Umbilical cord (tissue), 1 donor: ENCODE measurements at regions not wholly inside any gene's neighbourhood (a gene's known extent, or its start where the extent isn't known, plus 50 kb on each side); places are given as distances from the start of the nearest gene placed in this dataset.
"Not testable (repeated sequence)": the region's sequence is repeated elsewhere in the genome, so short reads cannot be mapped to it uniquely, and the experiment has no call there.

Experiments used
- DNase-seq: peaks from one replicate; pipeline ENCODE4 v3.0.0-alpha.2; 2015; ENCODE audit warnings: low spot score

GRCh38 chr1:213417225-213417820 is 366.3 kb downstream of the RPS6KC1 start:
- DNase-seq: no peak

- no peak for DNase-seq
These were observed 366.8 kb downstream of the RPS6KC1 start for GRCh38 chr1:213417846-213418245.

GRCh38 chr1:213418268-213419071 is 367.4 kb downstream of the RPS6KC1 start:
- no peak for DNase-seq

- DNase-seq: no peak
These were observed 368.5 kb downstream of the RPS6KC1 start for GRCh38 chr1:213419401-213420030.

- not testable (repeated sequence) for DNase-seq
These were observed 370.1 kb downstream of the RPS6KC1 start for GRCh38 chr1:213421178-213421577.

DNA sequence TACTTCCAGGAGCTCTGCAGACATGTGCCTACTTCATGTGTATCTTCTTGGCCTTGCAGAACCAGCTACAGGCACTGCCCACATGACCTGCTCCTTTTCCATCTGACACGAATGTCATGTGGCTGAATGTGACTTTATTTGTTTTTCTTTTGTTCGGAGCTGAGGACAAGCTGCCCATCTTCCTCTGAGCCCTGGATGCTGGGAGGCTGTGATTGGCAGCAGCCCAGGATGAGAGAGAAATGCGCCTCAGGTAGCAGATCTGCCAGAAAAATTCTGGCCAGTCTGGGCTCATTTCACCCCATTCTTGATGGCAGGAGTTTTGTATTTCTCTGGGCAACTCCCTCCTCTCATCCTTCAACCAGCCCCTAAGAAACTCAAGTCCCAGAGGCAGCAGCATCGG is 372.0 kb downstream of the RPS6KC1 start:
- DNase-seq: no peak

GRCh38 chr1:213423605-213424004 is 372.6 kb downstream of the RPS6KC1 start:
- no peak for DNase-seq

DNA sequence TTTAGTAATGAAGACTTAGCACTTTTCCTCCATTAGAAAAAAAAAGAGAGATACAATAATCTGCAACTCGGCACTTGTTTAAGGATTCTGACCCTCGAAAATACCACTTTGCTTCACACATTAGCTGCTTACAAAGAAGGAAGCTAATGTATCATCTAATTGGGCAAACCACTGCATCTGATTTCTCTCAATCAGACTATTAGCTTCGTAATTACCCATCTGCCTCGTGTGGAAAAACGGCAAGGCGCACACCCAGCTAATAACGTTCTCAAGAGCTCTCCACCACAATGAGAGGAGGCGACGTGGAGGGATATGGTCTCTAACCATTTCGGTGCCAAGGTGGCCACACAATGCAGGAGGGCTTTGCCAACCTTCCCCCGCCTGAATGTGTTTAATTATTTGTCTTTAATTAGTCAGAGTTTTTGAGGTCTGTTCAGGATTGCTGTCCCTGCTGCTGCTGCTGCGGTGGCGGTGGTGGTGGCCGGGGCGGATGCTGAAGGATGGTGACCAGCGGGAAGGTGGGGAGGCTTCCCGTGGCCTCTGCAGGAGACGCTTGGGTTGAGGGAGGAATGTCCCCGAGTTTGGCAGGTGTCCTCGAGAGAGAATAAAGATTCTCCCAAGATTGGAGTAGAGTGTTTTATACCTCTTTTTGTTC is 374.5 kb downstream of the RPS6KC1 start:
- no peak for DNase-seq

DNA sequence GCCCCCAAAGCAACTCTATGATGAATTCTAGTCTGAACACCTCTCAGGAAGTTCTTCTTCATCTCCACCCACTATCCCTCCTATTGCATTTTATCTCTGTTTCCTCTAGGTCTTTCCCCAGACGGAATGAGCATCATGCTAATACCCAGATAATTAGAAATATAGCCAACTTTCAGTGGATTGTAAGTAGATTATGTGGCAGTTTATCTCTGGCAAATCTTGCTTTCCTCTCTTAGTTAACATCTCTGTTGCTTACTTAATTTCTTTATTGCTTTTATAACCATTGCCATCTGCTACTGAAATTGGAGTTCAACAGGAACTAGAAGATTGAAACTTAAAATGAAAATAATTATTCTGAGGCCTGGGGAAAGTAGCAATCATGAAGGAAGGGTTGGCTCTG is 378.6 kb downstream of the RPS6KC1 start:
- no peak for DNase-seq

- no peak for DNase-seq
These were observed 384.7 kb downstream of the RPS6KC1 start for GRCh38 chr1:213435715-213436114.

DNA sequence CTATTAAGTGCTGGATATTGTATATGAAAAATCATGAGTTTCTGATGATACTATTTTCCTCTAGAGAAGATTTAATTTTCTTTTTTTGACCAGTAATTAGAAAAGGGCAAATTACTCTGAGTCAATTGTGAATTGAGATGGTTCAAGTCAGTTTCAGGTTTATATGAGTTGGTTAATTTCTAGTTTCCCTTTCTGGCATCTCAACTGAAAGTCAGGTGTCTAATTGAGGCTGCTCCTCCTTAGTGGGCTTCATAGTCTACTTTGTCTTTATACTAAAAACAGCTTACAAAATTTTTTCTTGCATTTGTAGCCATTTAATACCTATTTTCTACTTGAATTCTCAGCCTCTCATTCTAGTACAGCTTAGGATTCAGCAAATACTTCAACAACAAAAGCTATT is 387.3 kb downstream of the RPS6KC1 start:
- no peak for DNase-seq

- DNase-seq: no peak
These were observed 388.7 kb downstream of the RPS6KC1 start for GRCh38 chr1:213439703-213440102.

DNA sequence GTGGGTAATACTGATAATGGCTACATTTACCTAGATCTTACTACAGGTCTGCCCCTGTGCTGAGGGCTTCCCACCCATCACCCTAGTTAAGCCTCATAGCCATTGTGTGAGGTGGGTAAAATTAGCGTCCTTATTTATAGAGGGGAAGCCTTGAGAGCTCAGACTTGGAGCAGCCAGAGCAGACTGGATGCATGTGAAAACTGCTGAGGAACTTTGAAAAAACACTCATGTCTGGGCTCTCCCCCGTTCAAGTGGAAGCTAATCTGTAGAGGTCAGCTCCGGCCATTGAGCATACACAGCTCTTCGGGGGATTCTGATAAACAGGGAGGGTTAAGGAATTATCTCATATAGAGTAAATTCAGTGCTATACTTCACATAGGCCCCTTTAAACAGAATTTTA is 389.7 kb downstream of the RPS6KC1 start:
- DNase-seq: no peak

DNA sequence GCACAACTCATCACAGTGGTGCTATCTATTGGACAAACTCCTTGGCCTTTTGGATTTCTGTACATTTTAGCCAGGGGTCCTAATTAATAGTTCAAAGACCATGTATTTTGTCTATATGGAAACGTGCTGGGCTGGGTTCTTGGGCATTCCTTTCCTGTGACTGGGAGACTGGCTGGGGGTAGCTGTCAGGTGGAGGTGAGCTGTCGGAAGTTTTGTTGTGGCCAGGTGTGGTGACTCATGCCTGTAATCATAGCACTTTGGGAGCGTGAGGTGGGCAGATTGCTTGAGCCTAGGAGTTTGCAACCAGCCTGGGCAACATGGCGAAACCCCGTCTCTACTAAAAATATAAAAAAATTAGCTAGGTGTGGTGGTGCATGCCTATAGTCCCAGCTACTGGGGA is 392.4 kb downstream of the RPS6KC1 start:
- no peak for DNase-seq

DNA sequence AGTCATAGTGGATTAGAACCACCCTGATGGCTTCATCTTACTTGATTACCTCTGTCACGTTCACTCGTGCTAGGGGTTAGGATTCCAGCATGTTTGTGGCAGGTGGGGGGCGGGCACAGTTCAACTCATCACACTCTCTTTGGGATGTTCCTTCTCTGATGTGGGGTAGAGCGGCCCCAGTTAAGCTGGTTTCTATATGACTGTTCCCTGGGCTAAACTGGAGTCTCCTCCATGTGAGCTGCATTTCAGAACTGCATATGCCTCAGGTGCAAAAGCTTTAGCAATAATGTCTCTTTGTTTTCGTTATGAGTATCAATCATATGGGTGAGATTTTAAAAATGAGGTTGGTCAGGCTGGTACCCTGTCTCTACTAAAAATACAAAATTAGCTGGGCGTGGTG is 393.2 kb downstream of the RPS6KC1 start:
- DNase-seq: no peak

- DNase-seq: no peak
These were observed 395.5 kb downstream of the RPS6KC1 start for GRCh38 chr1:213446496-213446895.

GRCh38 chr1:213448360-213448759 is 397.3 kb downstream of the RPS6KC1 start:
- no peak for DNase-seq

DNA sequence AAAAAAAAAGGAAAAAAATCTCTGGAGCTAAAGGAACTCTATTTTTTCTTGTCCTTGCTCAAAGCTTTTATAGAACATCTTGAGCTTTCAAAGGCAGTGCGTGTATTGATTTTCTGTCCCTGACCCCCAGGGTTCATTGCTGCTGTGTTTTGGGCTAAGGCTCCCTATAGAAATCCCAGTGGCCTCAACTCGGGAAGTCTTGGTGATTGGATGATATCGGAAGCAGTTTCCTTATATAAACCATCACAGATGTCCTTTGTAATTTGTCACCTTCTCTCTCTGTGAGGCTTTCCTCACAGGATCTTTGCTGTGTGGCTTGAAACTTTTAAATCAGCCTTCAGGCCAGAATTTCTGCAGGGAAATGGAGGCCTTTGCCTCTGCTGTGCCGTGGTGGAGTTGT is 397.7 kb downstream of the RPS6KC1 start:
- DNase-seq: no peak

DNA sequence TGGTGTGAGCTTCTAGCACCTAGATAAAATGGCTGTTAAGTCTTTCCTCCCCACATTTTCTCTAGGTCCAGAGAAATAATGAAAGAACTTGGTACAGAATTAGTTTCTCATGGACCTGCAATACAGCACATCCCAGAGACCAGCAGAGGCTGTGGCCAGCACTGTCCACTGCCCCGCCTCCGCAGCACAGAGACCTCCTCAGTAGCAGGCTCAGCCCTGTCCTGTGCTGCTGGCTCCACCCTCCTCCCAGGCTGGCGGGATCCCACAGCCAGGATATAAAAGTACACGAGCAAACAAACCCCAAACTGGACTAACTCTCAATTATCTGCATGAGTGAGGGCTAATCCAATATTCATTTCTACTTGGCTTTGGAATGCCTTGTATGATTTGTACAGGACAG is 401.5 kb downstream of the RPS6KC1 start:
- DNase-seq: no peak

DNA sequence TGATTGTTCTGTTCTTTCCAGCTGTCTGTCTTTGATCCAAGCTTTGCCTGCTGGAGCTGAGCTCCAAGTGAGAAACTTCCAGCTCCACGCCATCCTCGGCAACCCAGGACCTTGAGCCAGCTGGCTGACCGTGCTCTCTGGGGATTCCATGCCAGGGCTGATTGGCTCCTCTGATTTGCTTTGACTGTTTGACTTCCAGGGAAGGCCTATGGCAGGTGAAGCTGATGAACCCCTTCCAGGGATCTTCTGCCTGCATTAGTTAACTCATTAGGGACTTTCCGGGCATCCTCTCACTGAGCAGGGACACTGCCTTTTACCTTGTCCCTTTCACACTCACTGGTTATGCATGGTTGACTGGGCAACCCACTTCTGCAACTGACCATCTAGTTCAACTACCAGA is 406.1 kb downstream of the RPS6KC1 start:
- DNase-seq: peak; percentile 18

- DNase-seq: no peak
These were observed 406.7 kb downstream of the RPS6KC1 start for GRCh38 chr1:213457733-213458132.

DNA sequence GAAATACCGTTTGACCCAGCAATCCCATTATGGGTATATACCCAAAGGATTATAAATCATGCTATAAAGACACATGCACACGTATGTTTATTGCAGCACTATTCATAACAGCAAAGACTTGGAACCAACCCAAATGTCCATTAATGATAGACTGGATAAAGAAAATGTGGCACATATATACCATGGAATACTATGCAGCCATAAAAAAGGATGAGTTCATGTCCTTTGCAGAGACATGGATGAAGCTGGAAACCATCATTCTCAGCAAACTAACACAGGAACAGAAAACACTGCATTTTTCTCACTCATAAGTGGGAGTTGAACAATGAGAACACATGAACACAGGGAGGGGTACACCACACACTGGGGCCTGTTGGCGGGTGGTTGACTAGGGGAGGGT is 411.3 kb downstream of the RPS6KC1 start:
- DNase-seq: not testable (repeated sequence)
